Testis (tissue), 2 donors: ENCODE measurements at regions not wholly inside any gene's neighbourhood (a gene's known extent, or its start where the extent isn't known, plus 50 kb on each side); places are given as distances from the start of the nearest gene placed in this dataset.

Experiments
- CTCF ChIP-seq, 3 experiments: fragments of 450-650 bp in 2 of 3; fragments of 200-600 bp in 1 of 3; sonication (generic) in 1 of 3; IDR thresholded peaks; one replicate each; pipeline ENCODE4 v1.5.1; 2016 to 2019; ENCODE audit warnings: antibody characterized with exemption in 3 of 3, mild to moderate bottlenecking in 2 of 3, moderate library complexity in 1 of 3
- POLR2A ChIP-seq: fragments of 450-650 bp; IDR thresholded peaks from one replicate; pipeline ENCODE4 v1.6.1; 2017; ENCODE audit warnings: antibody characterized with exemption, mild to moderate bottlenecking, moderate library complexity

DNA sequence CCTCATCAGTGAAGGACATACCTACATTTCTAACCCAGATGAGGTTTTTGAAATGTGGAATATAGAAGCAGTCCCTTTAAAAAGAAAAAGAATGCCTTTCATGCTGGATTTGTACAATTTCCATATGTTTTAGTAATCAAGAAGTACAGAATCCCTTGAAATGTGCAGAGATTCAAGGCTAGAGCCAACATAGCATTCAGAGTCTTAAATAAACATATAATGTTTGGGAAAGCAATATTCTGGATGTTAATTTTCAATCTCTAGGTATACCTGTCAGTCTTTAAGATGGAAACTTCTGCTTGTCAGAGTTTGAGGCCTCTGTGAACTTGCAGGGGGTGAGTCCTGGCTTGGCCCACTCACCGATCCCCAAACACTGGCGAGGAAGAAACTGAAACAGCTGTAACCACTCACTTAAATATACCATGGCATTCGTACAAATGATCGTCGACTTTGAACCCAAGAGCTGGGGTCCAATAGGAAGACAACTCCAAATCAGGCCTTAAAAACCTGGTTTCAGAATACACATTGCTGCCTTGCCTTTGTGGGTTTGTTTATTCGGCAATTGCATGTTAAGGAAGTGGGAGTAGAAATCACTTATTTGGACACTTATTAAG, 132.8 kb upstream of the NCK2 start:
- no peak for TF ChIP-seq POLR2A
- no peak for TF ChIP-seq CTCF (IDR thresholded peaks at IDR 0.05)
